Umbilical cord (tissue), 1 donor: ENCODE measurements at regions not wholly inside any gene's neighbourhood (a gene's known extent, or its start where the extent isn't known, plus 50 kb on each side); places are given as distances from the start of the nearest gene placed in this dataset.

ENCODE experiments used
- DNase-seq: peaks from one replicate; pipeline ENCODE4 v3.0.0-alpha.2; 2015; ENCODE audit warnings: low spot score

DNA sequence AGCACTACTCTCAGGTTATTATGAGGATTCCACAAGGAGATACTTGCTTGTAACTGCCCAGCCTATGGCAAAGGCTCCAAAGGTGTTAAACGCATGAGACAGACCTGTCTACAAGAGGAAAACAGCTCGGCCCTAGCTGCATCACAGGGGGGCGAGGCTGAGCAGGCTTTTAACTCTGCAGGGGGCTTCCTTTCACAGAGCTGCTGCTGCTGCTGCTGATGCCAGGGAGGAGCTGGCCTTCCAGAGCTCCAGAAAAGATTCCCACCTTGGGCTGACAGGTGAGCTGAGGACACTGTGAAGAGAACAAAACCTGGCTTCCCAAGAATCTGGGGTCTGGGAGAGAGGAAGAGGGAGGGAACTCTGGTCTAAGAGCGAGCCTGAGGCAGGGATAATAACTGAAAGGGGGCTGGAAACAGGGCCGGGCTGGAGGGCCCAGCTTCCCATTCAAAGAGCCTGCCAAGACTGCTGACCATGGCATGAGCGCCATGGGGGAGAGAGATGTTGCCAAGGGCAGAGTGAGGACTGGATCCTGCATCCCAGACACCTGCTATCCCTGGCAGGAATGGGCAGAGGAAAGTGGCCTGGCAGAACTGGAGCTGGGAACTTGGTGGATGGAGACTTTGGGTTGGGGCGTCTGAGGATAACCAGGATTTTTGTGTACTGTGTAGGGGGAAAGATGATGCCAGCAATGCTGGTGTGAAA lies 211.1 kb upstream of the LRFN2 start:
- no peak for DNase-seq

DNA sequence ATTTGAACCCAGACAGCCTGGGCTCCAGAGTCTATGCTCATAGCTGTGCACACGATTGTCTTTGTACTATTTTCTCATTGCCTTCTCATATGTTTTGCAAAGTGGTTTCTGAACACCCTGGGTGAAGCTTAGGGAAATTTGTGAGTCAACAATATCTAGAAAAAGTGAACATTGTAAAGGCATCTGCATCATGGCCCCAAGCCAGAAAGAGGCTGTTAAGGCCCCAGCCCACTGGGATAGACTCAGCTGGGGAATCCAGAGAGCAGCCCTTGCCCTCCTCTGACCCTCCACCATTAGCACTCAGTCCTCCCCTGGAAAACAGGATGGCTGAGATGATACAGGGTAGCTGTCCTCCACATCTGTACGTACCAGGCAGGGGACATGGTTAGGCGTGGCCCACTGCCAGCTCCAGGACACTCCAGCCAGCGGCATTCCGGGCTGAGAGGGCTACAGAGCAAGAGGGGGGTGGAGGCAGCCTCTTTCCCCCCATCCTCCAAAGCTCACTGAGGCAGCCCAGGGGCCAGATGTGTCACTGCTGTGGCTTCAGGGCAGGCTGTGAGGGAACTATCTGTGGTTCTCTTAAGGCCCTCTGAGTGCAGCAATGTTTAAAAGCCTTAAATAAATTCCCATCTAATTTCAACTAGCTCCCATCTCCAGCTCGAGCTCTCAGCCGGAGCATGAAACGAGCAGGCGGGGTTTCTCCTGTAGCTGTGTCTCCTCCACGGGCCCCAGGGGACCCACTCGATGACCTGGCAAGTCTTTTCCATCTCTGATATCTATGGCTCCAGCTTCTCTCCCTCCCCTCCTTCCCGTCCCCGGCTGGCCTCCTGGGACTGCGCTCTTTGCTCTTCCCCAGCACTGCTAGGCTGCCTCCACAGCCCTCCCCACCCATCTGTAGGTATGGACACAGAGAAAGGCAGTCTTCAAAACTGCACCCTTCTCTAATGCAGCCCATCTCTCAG lies 209.4 kb upstream of the LRFN2 start:
- DNase-seq: peak; percentile 52

DNA sequence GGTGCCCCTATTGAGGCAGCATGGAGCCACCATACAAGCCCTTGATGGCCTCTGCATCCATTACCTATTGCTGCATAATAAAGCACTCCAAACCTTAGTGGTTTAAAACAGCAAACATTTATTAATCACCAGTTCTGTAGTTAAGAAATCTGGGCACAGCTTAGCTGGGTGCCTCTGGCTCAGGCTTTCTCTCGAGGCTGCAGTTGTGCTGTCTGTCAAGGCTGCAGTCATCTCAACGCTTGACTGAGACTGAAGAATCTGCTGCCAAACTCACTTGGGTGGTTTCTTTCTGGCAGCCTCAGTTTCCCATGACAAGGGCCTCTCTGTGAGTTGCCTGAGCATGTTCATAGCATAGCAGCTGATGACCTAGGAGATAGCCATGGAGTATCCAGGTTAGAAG lies 207.4 kb upstream of the LRFN2 start:
- DNase-seq: no peak

- no peak for DNase-seq
These were observed 205.0 kb upstream of the LRFN2 start for GRCh38 chr6:40792183-40792582.

DNA sequence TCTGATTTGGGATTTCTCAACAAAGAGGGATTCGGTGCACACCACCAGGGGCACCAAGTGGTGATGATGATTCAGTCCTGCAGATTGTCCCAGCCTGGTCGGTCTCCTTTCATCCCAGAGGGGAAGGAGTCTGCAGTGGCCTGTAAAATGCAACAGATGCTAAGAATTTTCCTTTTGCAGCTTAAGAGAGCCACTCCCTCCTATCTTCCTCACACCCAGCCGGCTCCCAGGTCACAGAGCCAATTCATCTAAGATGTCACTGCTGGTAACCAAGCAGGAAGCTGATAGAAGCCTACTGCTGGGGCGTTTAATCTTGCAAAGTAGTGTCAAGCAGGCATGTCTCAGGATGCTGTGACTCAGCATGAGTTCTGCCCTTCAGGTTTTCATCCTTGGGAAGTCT lies 203.8 kb upstream of the LRFN2 start:
- peak; percentile 46 for DNase-seq

- DNase-seq: peak; percentile 62
These were observed 201.8 kb upstream of the LRFN2 start for GRCh38 chr6:40788661-40789655.

DNA sequence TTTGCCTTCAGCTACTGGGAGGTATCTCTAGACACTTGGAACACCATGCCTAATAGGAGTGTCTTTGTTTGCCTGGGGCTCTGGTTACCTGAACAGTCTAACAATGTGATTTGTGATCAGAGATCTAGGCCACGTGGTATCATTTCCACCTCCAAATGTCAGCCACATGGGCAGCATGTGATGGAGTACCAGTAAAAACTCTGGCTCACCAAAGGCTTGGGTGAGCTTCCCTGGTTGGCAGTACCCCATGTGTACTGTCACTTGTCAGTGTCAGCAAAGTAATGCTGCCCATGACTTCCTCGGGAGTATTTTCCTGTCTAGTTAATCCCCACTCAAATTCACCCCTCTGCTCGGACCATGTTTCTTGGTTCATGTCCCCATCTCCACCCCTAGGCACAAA lies 195.2 kb upstream of the LRFN2 start:
- DNase-seq: no peak

- DNase-seq: no peak
These were observed 193.5 kb upstream of the LRFN2 start for GRCh38 chr6:40780637-40781036.

- DNase-seq: no peak
These were observed 192.2 kb upstream of the LRFN2 start for GRCh38 chr6:40779409-40779808.

DNA sequence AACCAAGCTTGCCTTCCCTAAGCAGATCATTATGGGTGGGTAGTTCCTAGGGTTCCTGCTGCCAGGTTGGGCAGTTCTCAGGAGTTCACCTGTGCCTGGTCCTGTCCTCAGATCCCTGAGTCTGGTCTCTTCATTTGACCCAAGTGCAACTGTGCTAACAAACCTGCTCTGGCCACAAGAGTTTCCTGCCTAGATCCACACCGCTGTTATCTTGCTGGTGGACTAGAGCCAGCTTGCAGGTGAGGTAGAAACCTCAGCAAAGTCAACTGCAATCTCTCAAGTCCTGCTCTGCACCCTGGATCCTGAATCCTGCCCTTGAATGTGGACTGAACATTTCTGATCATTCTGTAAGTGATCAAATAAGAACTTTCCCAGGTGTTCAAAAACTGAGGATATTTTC lies 191.8 kb upstream of the LRFN2 start:
- no peak for DNase-seq

DNA sequence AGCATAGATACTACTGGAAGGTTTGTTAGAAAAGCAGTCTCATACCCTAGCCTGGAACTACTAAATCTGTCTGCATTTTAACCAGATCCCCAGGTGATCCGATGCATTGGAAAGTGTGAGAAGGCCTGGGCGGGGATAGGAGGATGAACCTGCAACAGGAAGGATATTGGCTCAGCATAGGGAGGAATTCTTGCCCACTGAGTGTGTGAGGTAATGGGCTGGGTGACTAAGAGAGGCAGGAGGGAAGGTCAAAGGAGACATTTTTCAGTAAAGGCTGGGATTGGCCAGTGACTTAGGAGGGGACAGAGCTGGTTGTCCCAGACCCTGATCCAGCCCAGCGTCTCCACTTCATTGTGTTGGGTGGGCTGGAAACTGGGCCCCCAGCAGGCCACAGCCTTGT lies 191.0 kb upstream of the LRFN2 start:
- no peak for DNase-seq

GRCh38 chr6:40774932-40775331 lies 187.8 kb upstream of the LRFN2 start:
- no peak for DNase-seq

DNA sequence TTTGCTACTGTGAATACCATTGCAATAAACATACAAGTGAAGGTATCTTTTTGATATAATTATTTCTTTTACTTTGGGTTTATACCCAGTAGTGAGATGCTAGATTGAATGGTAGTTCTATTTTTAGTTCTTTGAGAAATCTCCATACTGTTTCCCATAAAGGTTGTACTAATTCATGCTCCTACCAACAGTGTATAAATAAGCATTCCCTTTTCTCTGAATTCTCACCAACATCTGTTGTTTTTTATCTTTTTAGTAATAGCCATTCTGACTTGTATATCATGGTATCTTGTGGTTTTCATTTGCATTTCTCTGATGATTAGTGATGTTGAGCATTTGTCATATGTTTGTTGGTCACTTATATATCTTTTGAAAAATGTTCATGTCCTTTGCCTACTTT lies 183.6 kb upstream of the LRFN2 start:
- no peak for DNase-seq

DNA sequence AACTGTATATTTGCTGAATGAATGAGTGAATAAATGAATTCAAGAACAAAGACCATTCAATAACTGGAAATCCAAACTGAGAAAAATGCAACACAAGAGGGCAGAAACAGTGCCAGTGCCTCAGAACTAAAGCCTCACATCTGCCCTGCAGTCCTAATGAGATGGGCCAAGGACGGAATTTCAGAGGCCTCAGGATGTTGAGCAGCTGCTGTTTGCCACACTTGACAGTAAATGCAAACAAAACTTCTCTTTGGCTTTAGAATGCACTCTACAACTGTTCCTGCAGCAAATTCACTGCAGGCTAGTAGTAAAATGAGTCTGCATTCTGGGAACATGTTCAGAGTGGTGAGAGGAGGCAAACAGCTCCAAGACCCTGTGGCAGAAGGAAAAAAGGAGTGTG lies 177.6 kb upstream of the LRFN2 start:
- DNase-seq: no peak

DNA sequence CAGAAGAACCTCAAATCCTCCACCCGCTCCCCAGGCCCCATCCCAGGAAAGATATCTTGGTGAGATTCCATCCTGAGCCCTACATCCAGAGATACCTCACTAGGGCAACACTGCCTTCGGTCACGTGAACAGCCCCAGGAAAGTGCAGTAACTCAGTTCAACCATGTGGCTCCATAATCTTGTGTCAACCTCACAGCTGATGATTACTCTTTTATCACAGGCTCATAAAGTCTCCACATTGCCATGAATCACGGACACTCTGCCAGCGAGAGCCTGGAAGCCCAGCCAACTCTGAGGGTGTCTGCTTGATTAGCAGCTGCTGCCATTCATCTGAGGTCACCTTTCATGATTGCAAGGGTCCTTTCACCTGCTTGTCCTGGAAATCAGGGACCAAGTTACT lies 175.8 kb upstream of the LRFN2 start:
- DNase-seq: peak; percentile 56

GRCh38 chr6:40760887-40761286 lies 173.7 kb upstream of the LRFN2 start:
- no peak for DNase-seq

- DNase-seq: no peak
These were observed 172.7 kb upstream of the LRFN2 start for GRCh38 chr6:40759838-40760237.

GRCh38 chr6:40759264-40759663 lies 172.1 kb upstream of the LRFN2 start:
- DNase-seq: peak; percentile 80

DNA sequence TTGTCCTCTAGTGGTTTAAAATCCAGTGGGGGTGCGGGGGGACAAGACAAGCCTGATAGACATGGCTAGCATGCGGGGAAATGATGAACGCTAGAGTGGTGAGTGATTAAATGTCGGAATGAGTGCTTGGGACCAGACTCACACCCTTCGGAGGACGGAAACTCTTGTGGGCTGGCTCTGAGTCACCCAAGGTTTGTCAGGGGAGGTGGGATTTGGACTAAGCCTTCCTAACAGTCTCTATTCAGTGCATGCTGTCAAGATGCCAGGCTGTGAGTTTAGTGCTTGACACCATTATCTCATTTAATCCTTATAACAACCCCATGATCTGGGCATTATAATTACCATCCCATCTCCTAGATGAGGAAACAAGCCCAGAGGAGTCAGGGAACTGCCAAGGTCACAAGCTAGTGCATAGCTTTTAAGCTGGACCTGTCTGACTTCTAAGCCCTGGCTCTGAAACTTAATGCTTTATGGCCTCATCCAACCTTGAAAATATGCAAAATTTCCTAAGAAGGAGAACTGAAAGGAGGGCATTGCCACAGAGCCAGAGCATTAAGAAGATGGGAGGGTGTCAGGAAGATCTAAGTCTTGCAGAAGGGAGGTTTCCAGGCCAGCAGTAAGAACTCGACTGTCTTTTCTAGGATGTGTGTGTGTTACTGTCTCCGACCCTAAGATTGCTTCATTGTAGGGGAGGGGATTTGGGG lies 168.7 kb upstream of the LRFN2 start:
- DNase-seq: peak; percentile 93

GRCh38 chr6:40755046-40755681 lies 168.0 kb upstream of the LRFN2 start:
- DNase-seq: peak; percentile 92
